GM23338 (cell line): ENCODE measurements at regions not wholly inside any gene's neighbourhood (a gene's known extent, or its start where the extent isn't known, plus 50 kb on each side); places are given as distances from the start of the nearest gene placed in this dataset.

Experiments used
- EZH2 ChIP-seq: fragments of 200-600 bp; sonication (generic); IDR thresholded peaks from one replicate; pipeline ENCODE4 v1.8.0; 2017; ENCODE audit warnings: antibody characterized with exemption, mild to moderate bottlenecking, low read depth; ENCODE audit not compliant: unreplicated experiment
- EZH2phosphoT487 ChIP-seq: fragments of 200-600 bp; sonication (generic); IDR thresholded peaks from one replicate; pipeline ENCODE4 v1.8.1; 2018; ENCODE audit warnings: antibody characterized with exemption; ENCODE audit not compliant: unreplicated experiment
- JUNB ChIP-seq: IDR thresholded peaks from one replicate; pipeline ENCODE4 v1.6.1; 2016; ENCODE audit warnings: antibody characterized with exemption; ENCODE audit not compliant: unreplicated experiment
- POLR2AphosphoS5 ChIP-seq: IDR thresholded peaks from 2 replicates; pipeline ENCODE4 v1.6.1; 2016; ENCODE audit warnings: antibody characterized with exemption, low read depth
- ZNF114 ChIP-seq: fragments of 250-450 bp; sonication (Bioruptor Pico); IDR thresholded peaks from 2 replicates; pipeline ENCODE4 v1.5.0; 2020; ENCODE audit warnings: mild to moderate bottlenecking, moderate library complexity
- TF ChIP-seq, protein P1 (sequence below), 2 experiments: fragments of 200-600 bp in 1 of 2; sonication (generic) in 1 of 2; conservative IDR thresholded peaks; 2 replicates each; pipeline versions ENCODE4 v1.5.1 to v1.6.1; 2016 to 2017; ENCODE audit warnings: antibody characterized with exemption in 2 of 2, low read depth in 2 of 2, mild to moderate bottlenecking in 2 of 2, moderate library complexity in 1 of 2
- TF ChIP-seq, protein P2 (sequence below): IDR thresholded peaks from 2 replicates; pipeline ENCODE4 v1.6.1; 2016; ENCODE audit warnings: antibody characterized with exemption
- TF ChIP-seq, protein P3 (sequence below): IDR thresholded peaks from one replicate; pipeline ENCODE4 v1.6.1; 2018; ENCODE audit warnings: antibody characterized with exemption; ENCODE audit not compliant: unreplicated experiment

DNA sequence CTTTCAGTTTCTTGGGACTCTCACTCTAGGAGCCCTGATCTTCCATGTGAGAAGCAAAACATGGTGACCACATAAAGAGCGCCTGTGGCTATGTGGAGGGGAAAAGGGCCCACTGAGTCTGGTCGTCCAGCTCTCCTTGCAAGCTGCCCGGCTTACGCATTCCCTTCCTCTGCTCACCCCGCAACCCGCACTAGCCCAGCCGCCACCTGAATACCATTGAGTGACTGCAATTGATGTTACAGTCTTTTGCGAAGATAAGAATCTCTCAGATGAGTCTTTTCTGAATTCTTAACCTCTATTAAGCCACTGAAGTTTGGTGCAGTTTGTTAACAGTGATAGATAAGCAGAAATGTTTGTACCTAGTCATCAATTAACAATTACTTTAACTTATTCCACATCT lies 589.0 kb upstream of the DPPA4 start:
- TF ChIP-seq, protein P1, sequence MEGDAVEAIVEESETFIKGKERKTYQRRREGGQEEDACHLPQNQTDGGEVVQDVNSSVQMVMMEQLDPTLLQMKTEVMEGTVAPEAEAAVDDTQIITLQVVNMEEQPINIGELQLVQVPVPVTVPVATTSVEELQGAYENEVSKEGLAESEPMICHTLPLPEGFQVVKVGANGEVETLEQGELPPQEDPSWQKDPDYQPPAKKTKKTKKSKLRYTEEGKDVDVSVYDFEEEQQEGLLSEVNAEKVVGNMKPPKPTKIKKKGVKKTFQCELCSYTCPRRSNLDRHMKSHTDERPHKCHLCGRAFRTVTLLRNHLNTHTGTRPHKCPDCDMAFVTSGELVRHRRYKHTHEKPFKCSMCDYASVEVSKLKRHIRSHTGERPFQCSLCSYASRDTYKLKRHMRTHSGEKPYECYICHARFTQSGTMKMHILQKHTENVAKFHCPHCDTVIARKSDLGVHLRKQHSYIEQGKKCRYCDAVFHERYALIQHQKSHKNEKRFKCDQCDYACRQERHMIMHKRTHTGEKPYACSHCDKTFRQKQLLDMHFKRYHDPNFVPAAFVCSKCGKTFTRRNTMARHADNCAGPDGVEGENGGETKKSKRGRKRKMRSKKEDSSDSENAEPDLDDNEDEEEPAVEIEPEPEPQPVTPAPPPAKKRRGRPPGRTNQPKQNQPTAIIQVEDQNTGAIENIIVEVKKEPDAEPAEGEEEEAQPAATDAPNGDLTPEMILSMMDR (conservative IDR thresholded peaks at IDR 0.05; ENCODE audit: low read depth in 2 of 2) = no peak
- TF ChIP-seq EZH2 (no peak), POLR2AphosphoS5 (no peak), EZH2phosphoT487 (no peak), ZNF114 (CRISPR knock-in tag) (no peak), JUNB (no peak)
- TF ChIP-seq, protein P2, sequence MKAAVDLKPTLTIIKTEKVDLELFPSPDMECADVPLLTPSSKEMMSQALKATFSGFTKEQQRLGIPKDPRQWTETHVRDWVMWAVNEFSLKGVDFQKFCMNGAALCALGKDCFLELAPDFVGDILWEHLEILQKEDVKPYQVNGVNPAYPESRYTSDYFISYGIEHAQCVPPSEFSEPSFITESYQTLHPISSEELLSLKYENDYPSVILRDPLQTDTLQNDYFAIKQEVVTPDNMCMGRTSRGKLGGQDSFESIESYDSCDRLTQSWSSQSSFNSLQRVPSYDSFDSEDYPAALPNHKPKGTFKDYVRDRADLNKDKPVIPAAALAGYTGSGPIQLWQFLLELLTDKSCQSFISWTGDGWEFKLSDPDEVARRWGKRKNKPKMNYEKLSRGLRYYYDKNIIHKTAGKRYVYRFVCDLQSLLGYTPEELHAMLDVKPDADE = no peak
- TF ChIP-seq, protein P3, sequence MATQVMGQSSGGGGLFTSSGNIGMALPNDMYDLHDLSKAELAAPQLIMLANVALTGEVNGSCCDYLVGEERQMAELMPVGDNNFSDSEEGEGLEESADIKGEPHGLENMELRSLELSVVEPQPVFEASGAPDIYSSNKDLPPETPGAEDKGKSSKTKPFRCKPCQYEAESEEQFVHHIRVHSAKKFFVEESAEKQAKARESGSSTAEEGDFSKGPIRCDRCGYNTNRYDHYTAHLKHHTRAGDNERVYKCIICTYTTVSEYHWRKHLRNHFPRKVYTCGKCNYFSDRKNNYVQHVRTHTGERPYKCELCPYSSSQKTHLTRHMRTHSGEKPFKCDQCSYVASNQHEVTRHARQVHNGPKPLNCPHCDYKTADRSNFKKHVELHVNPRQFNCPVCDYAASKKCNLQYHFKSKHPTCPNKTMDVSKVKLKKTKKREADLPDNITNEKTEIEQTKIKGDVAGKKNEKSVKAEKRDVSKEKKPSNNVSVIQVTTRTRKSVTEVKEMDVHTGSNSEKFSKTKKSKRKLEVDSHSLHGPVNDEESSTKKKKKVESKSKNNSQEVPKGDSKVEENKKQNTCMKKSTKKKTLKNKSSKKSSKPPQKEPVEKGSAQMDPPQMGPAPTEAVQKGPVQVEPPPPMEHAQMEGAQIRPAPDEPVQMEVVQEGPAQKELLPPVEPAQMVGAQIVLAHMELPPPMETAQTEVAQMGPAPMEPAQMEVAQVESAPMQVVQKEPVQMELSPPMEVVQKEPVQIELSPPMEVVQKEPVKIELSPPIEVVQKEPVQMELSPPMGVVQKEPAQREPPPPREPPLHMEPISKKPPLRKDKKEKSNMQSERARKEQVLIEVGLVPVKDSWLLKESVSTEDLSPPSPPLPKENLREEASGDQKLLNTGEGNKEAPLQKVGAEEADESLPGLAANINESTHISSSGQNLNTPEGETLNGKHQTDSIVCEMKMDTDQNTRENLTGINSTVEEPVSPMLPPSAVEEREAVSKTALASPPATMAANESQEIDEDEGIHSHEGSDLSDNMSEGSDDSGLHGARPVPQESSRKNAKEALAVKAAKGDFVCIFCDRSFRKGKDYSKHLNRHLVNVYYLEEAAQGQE = no peak
